Ovary (tissue), 3 donors: ENCODE measurements at regions not wholly inside any gene's neighbourhood (a gene's known extent, or its start where the extent isn't known, plus 50 kb on each side); places are given as distances from the start of the nearest gene placed in this dataset.

Source experiments
- CTCF ChIP-seq, 3 donors: fragments of 450-650 bp in 2 of 3; fragments of 200-600 bp in 1 of 3; IDR thresholded peaks; one replicate each; pipeline versions ENCODE4 v1.5.1 to v1.8.0; 2016 to 2022; ENCODE audit warnings: antibody characterized with exemption in 3 of 3, mild to moderate bottlenecking in 1 of 3
- EP300 ChIP-seq: sonication (generic); formaldehyde crosslinking; IDR thresholded peaks from one replicate; pipeline ENCODE4 v1.6.1; 2017; ENCODE audit warnings: antibody characterized with exemption
- POLR2A ChIP-seq: fragments of 450-650 bp; IDR thresholded peaks from one replicate; pipeline ENCODE4 v1.6.1; 2017; ENCODE audit warnings: antibody characterized with exemption, mild to moderate bottlenecking, moderate library complexity
- donor health status: DM: no; HTN: no; CAD: no.

GRCh38 chr2:153140498-153140897 lies 338.1 kb downstream of the RPRM start:
- TF ChIP-seq CTCF (IDR thresholded peaks at IDR 0.05) (no peak), POLR2A (no peak), EP300 (no peak)
